ENCODE measurements at regions not wholly inside any gene's neighbourhood (a gene's known extent, or its start where the extent isn't known, plus 50 kb on each side); places are given as distances from the start of the nearest gene placed in this dataset.

GRCh38 chr14:84554136-84554535, 975.8 kb upstream of the FLRT2 start:
- TF ChIP-seq CTCF (conservative IDR thresholded peaks at IDR 0.05; ENCODE audit: low read length) (no peak), EZH2phosphoT487 (IDR thresholded peaks at IDR 0.05; ENCODE audit: borderline replicate concordance, low read depth, low read length) (no peak)
- no peaks in the 10 kb centered on the region for H3K9me3 ChIP-seq (ENCODE audit: low read length)
- no peak for DNase-seq (ENCODE audit: low spot score)
- no peak overlapping the region for H3K27ac ChIP-seq (ENCODE audit: low read depth, low read length, poor library complexity, severe bottlenecking)
- no peaks in the 10 kb centered on the region for H3K4me1 ChIP-seq (ENCODE audit: insufficient read depth, low read length, poor library complexity, severe bottlenecking)
- H4K20me1 ChIP-seq (ENCODE audit: insufficient read depth, low read length) = no peaks in the 10 kb centered on the region
- BruUV-seq (replicated peaks) = no TSS peak
- no peaks in the 10 kb centered on the region for H3K79me2 ChIP-seq (ENCODE audit: insufficient read depth, low read depth, low read length)
- no peaks in the 10 kb centered on the region for H3K9me2 ChIP-seq (ENCODE audit: insufficient read depth, low read length)
- H3K36me3 ChIP-seq (ENCODE audit: insufficient read depth, low read length) = no peaks in the 10 kb centered on the region
- no peak overlapping the region for H2AFZ ChIP-seq (ENCODE audit: low read length)
- POLR2A ChIA-PET = interaction anchor here (0.7 to 1.0 kb wide), 2 partner anchors 72 to 1169 kb away, joined by 3 to 4 read pairs; no protein-coding TSS in a partner anchor
- CTCF ChIA-PET (ENCODE audit: unreplicated experiment) = no interaction called here
- intact Hi-C loops (cut with micrococcal nuclease; ENCODE audit: unreplicated experiment) = no loop called here
- H3K4me3 ChIP-seq (ENCODE audit: low read depth, low read length, poor library complexity, severe bottlenecking) = no peak overlapping the region
- no peak overlapping the region for H3K4me2 ChIP-seq (ENCODE audit: low read length)

DNA sequence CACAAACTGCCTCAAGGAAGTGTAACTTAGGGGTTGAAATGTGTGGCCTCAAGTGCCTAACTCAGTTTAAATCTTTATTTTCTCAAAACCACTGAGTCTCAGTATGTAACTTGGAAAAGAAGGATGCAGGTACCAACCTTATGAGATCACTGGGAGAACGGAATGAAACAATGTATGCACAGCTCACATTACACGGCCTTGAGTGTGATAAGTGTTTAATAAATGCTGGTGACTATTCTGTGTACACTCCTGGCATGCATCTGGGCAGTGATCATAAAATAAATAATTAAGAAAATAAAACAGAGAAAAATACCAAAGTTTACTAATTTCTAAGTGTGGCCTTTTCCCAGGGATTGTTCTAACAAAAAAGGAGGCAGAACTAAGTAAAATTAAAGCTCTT, 974.5 kb upstream of the FLRT2 start:
- Histone ChIP-seq H3K9me3 (ENCODE audit: low read length) (no peaks in the 10 kb centered on the region), H3K36me3 (ENCODE audit: insufficient read depth, low read length) (no peaks in the 10 kb centered on the region), H3K27ac (ENCODE audit: low read depth, low read length, poor library complexity, severe bottlenecking) (no peak overlapping the region), H3K4me3 (ENCODE audit: low read depth, low read length, poor library complexity, severe bottlenecking) (no peak overlapping the region), H4K20me1 (ENCODE audit: insufficient read depth, low read length) (no peaks in the 10 kb centered on the region), H3K79me2 (ENCODE audit: insufficient read depth, low read depth, low read length) (no peaks in the 10 kb centered on the region), H3K4me1 (ENCODE audit: insufficient read depth, low read length, poor library complexity, severe bottlenecking) (no peaks in the 10 kb centered on the region), H3K4me2 (ENCODE audit: low read length) (no peak overlapping the region), H3K9me2 (ENCODE audit: insufficient read depth, low read length) (no peaks in the 10 kb centered on the region), H2AFZ (ENCODE audit: low read length) (no peak overlapping the region)
- no TSS peak for BruUV-seq (replicated peaks)
- ChIA-PET POLR2A (no interaction called here), CTCF (ENCODE audit: unreplicated experiment) (no interaction called here)
- no peak for DNase-seq (ENCODE audit: low spot score)
- intact Hi-C loops (cut with micrococcal nuclease; ENCODE audit: unreplicated experiment) = no loop called here
- no peak for TF ChIP-seq CTCF (conservative IDR thresholded peaks at IDR 0.05; ENCODE audit: low read length)
- TF ChIP-seq EZH2phosphoT487 (IDR thresholded peaks at IDR 0.05; ENCODE audit: borderline replicate concordance, low read depth, low read length) = no peak

- no peaks in the 10 kb centered on the region for H3K79me2 ChIP-seq (ENCODE audit: insufficient read depth, low read depth, low read length)
- H3K4me3 ChIP-seq (ENCODE audit: low read depth, low read length, poor library complexity, severe bottlenecking) = no peak overlapping the region
- no peak overlapping the region for H3K4me2 ChIP-seq (ENCODE audit: low read length)
- no peak for TF ChIP-seq CTCF (conservative IDR thresholded peaks at IDR 0.05; ENCODE audit: low read length)
- TF ChIP-seq EZH2phosphoT487 (IDR thresholded peaks at IDR 0.05; ENCODE audit: borderline replicate concordance, low read depth, low read length) = no peak
- H3K9me3 ChIP-seq (ENCODE audit: low read length) = no peaks in the 10 kb centered on the region
- H3K27ac ChIP-seq (ENCODE audit: low read depth, low read length, poor library complexity, severe bottlenecking) = no peak overlapping the region
- ChIA-PET CTCF (ENCODE audit: unreplicated experiment) (no interaction called here), POLR2A (no interaction called here)
- no TSS peak for BruUV-seq (replicated peaks)
- no peaks in the 10 kb centered on the region for H3K9me2 ChIP-seq (ENCODE audit: insufficient read depth, low read length)
- H2AFZ ChIP-seq (ENCODE audit: low read length) = no peak overlapping the region
- DNase-seq (ENCODE audit: low spot score) = no peak
- H4K20me1 ChIP-seq (ENCODE audit: insufficient read depth, low read length) = no peaks in the 10 kb centered on the region
- H3K4me1 ChIP-seq (ENCODE audit: insufficient read depth, low read length, poor library complexity, severe bottlenecking) = no peaks in the 10 kb centered on the region
- intact Hi-C loops (cut with micrococcal nuclease; ENCODE audit: unreplicated experiment) = no loop called here
- H3K36me3 ChIP-seq (ENCODE audit: insufficient read depth, low read length) = no peaks in the 10 kb centered on the region
Observed at GRCh38 chr14:84566109-84566508, 963.8 kb upstream of the FLRT2 start.

Measured in OCI-LY7 (cell line).